HCT116 (cell line): ENCODE measurements at regions not wholly inside any gene's neighbourhood (a gene's known extent, or its start where the extent isn't known, plus 50 kb on each side); places are given as distances from the start of the nearest gene placed in this dataset.

Source experiments
- ATAC-seq: fragments of 200-7000 bp; cut with Tn5 transposase; 2 replicates; pipeline ENCODE4 v1.9.1; 2020; ENCODE audit warnings: mild to moderate bottlenecking, moderate library complexity
- BruUV-seq: library from RNA; stranded (reverse); fragments of 400-500 nt; replicated peaks from 2 replicates; lab custom pipeline; 2021; lab: Mats Ljungman, UMichigan
- CTCF ChIA-PET: fragments of 300-600 bp; sonication (Branson Sonifier 250); formaldehyde crosslinking; loops from one replicate; lab custom pipeline; 2021; ENCODE audit warnings: antibody characterized with exemption; lab: Charles Lee
- POLR2A ChIA-PET: fragments of 300-600, 350-600 bp; sonication (Branson Sonifier 250); formaldehyde crosslinking; loops from one replicate; lab custom pipeline; 2021; ENCODE audit warnings: antibody characterized with exemption; lab: Charles Lee
- RAD21 ChIA-PET, 2 experiments: fragments of 300-600 bp; sonication (Branson Sonifier 250); formaldehyde crosslinking; loops; one replicate each; lab custom pipeline; 2023; ENCODE audit warnings: low total read pairs in 2 of 2; ENCODE audit not compliant: uncharacterized antibody in 2 of 2, unreplicated experiment in 2 of 2, low non-redundant PET in 1 of 2; lab: Charles Lee
- DNase-seq: peaks from one replicate; pipeline ENCODE4 v3.0.0-alpha.2; 2010; ENCODE audit warnings: low read depth, low spot score
- H2AFZ ChIP-seq: fragments of 200-600 bp; shearing (Covaris generic), sonication (generic); 2 replicates; pipeline ENCODE4 v1.6.1; 2017; ENCODE audit warnings: low read depth, mixed run types, mixed read lengths, antibody characterized with exemption, low read length; ENCODE audit not compliant: poor library complexity, severe bottlenecking
- H3K27ac ChIP-seq: 2 replicates; pipeline ENCODE4 v1.5.1; 2012; ENCODE audit warnings: low read depth, low read length
- H3K27me3 ChIP-seq: fragments of 200-600 bp; sonication (generic); 2 replicates; pipeline ENCODE4 v1.6.1; 2016; ENCODE audit warnings: mixed run types, low read length, mixed read lengths; ENCODE audit not compliant: insufficient read depth
- H3K36me3 ChIP-seq, 2 experiments: fragments of 200-500 bp in 1 of 2; fragments of 200-600 bp in 1 of 2; sonication (Bioruptor generic) in 1 of 2; sonication (generic) in 1 of 2; 2 replicates each; pipeline versions ENCODE4 v1.5.1 to v1.6.1; 2014 to 2016; ENCODE audit warnings: low read length in 2 of 2, inconsistent platforms in 1 of 2, mixed read lengths in 1 of 2, mixed run types in 1 of 2; ENCODE audit not compliant: insufficient read depth in 2 of 2, control insufficient read depth in 1 of 2
- H3K4me1 ChIP-seq, 2 experiments: fragments of 200-600 bp in 1 of 2; sonication (generic) in 1 of 2; 2 replicates each; pipeline versions ENCODE4 v1.5.1 to v1.6.1; 2012 to 2017; ENCODE audit warnings: low read length in 2 of 2, inconsistent platforms in 1 of 2, mild to moderate bottlenecking in 1 of 2, mixed read lengths in 1 of 2, mixed run types in 1 of 2, moderate library complexity in 1 of 2; ENCODE audit not compliant: insufficient read depth in 2 of 2, control insufficient read depth in 1 of 2
- H3K4me2 ChIP-seq: fragments of 200-600 bp; sonication (generic); 2 replicates; pipeline ENCODE4 v1.6.1; 2017; ENCODE audit warnings: mixed run types, low read length, mixed read lengths
- H3K4me3 ChIP-seq, 2 experiments: fragments of 200-600 bp in 1 of 2; sonication (generic) in 1 of 2; replicated peaks in 1 of 2; 2 replicates each; pipeline ENCODE4 v1.5.1; 2011 to 2016; ENCODE audit warnings: low read length in 2 of 2, control low read depth in 1 of 2, low read depth in 1 of 2, mild to moderate bottlenecking in 1 of 2, mixed read lengths in 1 of 2, mixed run types in 1 of 2
- H3K79me2 ChIP-seq: fragments of 200-600 bp; sonication (generic); 2 replicates; pipeline ENCODE4 v1.6.1; 2017; ENCODE audit warnings: mild to moderate bottlenecking, mixed run types, low read length, moderate library complexity, mixed read lengths; ENCODE audit not compliant: insufficient read depth
- H3K9ac ChIP-seq: fragments of 200-600 bp; sonication (generic); 2 replicates; pipeline ENCODE4 v1.6.1; 2016; ENCODE audit warnings: low read length, mixed read lengths
- H3K9me2 ChIP-seq: fragments of 200-600 bp; sonication (generic), shearing (Covaris generic); 2 replicates; pipeline ENCODE4 v1.6.1; 2017; ENCODE audit warnings: mixed run types, mild to moderate bottlenecking, moderate library complexity; ENCODE audit not compliant: insufficient read depth
- H3K9me3 ChIP-seq, 2 experiments: fragments of 200-500 bp in 1 of 2; fragments of 200-600 bp in 1 of 2; sonication (Bioruptor generic) in 1 of 2; sonication (generic) in 1 of 2; 2 replicates each; pipeline ENCODE4 v1.6.1; 2014 to 2017; ENCODE audit warnings: low read length in 2 of 2, mixed read lengths in 2 of 2, inconsistent platforms in 1 of 2, low read depth in 1 of 2, mild to moderate bottlenecking in 1 of 2, mixed run types in 1 of 2, moderate library complexity in 1 of 2; ENCODE audit not compliant: control insufficient read depth in 1 of 2, insufficient read depth in 1 of 2
- H4K20me1 ChIP-seq: fragments of 200-600 bp; sonication (generic), shearing (Covaris generic); 2 replicates; pipeline ENCODE4 v1.6.1; 2017; ENCODE audit warnings: mixed run types, mild to moderate bottlenecking, moderate library complexity; ENCODE audit not compliant: insufficient read depth
- CBX3 ChIP-seq: IDR thresholded peaks from 2 replicates; pipeline ENCODE4 v1.6.1; 2012; ENCODE audit warnings: low read depth
- POLR2A ChIP-seq: IDR thresholded peaks from 2 replicates; pipeline ENCODE4 v1.7.0; 2011; ENCODE audit warnings: borderline replicate concordance; ENCODE audit not compliant: insufficient read depth, insufficient read length; ENCODE audit errors: extremely low read depth
- RAD21 ChIP-seq: IDR thresholded peaks from 2 replicates; pipeline ENCODE4 v1.6.1; 2012; ENCODE audit warnings: low read depth, mild to moderate bottlenecking
- REST ChIP-seq: IDR thresholded peaks from 2 replicates; pipeline ENCODE4 v1.6.1; 2012; ENCODE audit warnings: low read depth
- SRF ChIP-seq: IDR thresholded peaks from 2 replicates; pipeline ENCODE4 v1.6.1; 2012; ENCODE audit warnings: low read depth
- intact Hi-C: fragments of 100-400 bp; cut with micrococcal nuclease; formaldehyde crosslinking; loops from 2 replicates; pipeline ENCODE4 v1.10.0; 2022

GRCh38 chr5:52579391-52579790, 208.3 kb upstream of the ITGA1 start:
- Histone ChIP-seq H3K79me2 (no peaks in the 10 kb centered on the region), H3K27ac (no peak overlapping the region), H3K4me1 (no peaks in the 10 kb centered on the region), H3K36me3 (no peaks in the 10 kb centered on the region), H3K9ac (no peak overlapping the region), H3K9me3 (no peaks in the 10 kb centered on the region), H3K27me3 (no peaks in the 10 kb centered on the region), H3K9me2 (no peaks in the 10 kb centered on the region), H3K4me3 (no peak overlapping the region), H3K4me2 (no peak overlapping the region), H2AFZ (no peak overlapping the region), H4K20me1 (no peaks in the 10 kb centered on the region)
- no peak for TF ChIP-seq CBX3
- no peak for TF ChIP-seq RAD21
- TF ChIP-seq POLR2A, result no peak
- no peak for TF ChIP-seq SRF
- DNase-seq, result no peak
- no TSS peak for BruUV-seq
- RAD21 ChIA-PET, result no interaction called here
- intact Hi-C loops, result no loop called here
- POLR2A ChIA-PET, result no interaction called here
- no peak for ATAC-seq
- CTCF ChIA-PET, result no interaction called here

GRCh38 chr5:52580921-52581320, 206.8 kb upstream of the ITGA1 start:
- intact Hi-C loops, result no loop called here

More at GRCh38 chr5:52580921-52581320, 206.8 kb upstream of the ITGA1 start:
- no peak overlapping the region for H2AFZ ChIP-seq
- no peak overlapping the region for H3K27ac ChIP-seq
- TF ChIP-seq REST (no peak), RAD21 (no peak)
- no peaks in the 10 kb centered on the region for H3K79me2 ChIP-seq
- no peaks in the 10 kb centered on the region for H3K9me2 ChIP-seq
- no peaks in the 10 kb centered on the region for H4K20me1 ChIP-seq
- no peak overlapping the region for H3K9ac ChIP-seq
- ATAC-seq (no peak), DNase-seq (no peak)
- RAD21 ChIA-PET, result no interaction called here
- no TSS peak for BruUV-seq
- H3K9me3 ChIP-seq, result no peaks in the 10 kb centered on the region
- CTCF ChIA-PET, result no interaction called here
- no peak overlapping the region for H3K4me3 ChIP-seq
- H3K4me1 ChIP-seq, result no peaks in the 10 kb centered on the region
- H3K4me2 ChIP-seq, result no peak overlapping the region
- H3K27me3 ChIP-seq, result no peaks in the 10 kb centered on the region
- no peaks in the 10 kb centered on the region for H3K36me3 ChIP-seq
- POLR2A ChIA-PET, result no interaction called here
